Lower leg skin (tissue), 4 donors: ENCODE measurements at regions not wholly inside any gene's neighbourhood (a gene's known extent, or its start where the extent isn't known, plus 50 kb on each side); places are given as distances from the start of the nearest gene placed in this dataset.

Experiments
- DNase-seq, 2 donors: peaks; one replicate each; pipeline ENCODE4 v3.0.0-alpha.2; 2019; ENCODE audit warnings: low spot score in 2 of 2
- H3K4me3 ChIP-seq: fragments of 200-600 bp; sonication (generic); 2 replicates; pipeline ENCODE4 v1.5.1; 2017; ENCODE audit warnings: mild to moderate bottlenecking, low read depth; ENCODE audit not compliant: poor library complexity, severe bottlenecking
- POLR2A ChIP-seq, 2 donors: fragments of 450-650 bp; IDR thresholded peaks; one replicate each; pipeline ENCODE4 v1.6.1; 2016 to 2017; ENCODE audit warnings: antibody characterized with exemption in 2 of 2, mild to moderate bottlenecking in 1 of 2, moderate library complexity in 1 of 2
- WGBS, 2 donors: methylation state at CpG; one replicate each; pipeline ENCODE4 v1.1.5; 2018; 5-methylcytosine and 5-hydroxymethylcytosine counted together
- intact Hi-C: fragments of 100-400 bp; cut with DNase I; formaldehyde crosslinking; loops from one replicate; pipeline ENCODE4 v1.15.0; 2023; ENCODE audit warnings: low total_unique reads
- TF ChIP-seq, protein P1 (sequence below), 3 donors: fragments of 450-650 bp; IDR thresholded peaks; one replicate each; pipeline ENCODE4 v1.5.1; 2016; ENCODE audit warnings: antibody characterized with exemption in 3 of 3, mild to moderate bottlenecking in 3 of 3, moderate library complexity in 2 of 3

DNA sequence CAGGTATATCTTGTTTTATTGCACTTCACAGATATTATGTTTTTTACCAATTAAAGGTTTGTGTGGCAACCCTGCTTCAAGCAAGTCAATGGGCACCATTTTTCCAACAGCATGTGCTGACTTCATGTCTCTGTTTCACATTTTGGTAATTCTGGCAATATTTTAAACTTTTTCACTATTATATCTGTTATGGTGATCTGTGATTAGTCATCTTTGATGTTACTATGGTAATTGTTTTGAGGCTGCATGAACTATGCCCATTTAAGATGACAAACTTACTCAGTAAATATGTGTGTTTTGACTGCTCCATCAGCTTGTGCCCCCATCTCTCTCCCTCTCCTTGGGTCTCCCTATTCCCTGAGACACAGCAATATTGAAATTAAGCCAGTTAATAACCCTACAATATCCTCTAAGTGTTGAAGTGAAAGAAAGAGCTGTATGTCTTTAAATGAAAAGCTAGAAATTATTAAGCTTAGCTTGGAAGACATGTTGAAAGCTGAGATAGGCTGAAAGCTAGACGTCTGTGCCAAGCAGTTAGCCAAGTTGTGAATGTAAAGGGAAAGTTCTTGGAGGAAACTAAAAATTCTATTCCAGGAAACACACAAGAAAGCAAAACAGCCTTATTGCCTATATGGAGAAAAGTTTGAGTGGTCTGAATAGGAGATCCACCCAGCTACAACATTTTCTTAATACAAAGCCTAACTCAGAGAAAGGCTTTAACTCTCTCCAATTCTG lies 365.1 kb downstream of the ATP23 start:
- H3K4me3 ChIP-seq = no peak overlapping the region
- TF ChIP-seq POLR2A (IDR thresholded peaks at IDR 0.05) = no peak
- TF ChIP-seq, protein P1, sequence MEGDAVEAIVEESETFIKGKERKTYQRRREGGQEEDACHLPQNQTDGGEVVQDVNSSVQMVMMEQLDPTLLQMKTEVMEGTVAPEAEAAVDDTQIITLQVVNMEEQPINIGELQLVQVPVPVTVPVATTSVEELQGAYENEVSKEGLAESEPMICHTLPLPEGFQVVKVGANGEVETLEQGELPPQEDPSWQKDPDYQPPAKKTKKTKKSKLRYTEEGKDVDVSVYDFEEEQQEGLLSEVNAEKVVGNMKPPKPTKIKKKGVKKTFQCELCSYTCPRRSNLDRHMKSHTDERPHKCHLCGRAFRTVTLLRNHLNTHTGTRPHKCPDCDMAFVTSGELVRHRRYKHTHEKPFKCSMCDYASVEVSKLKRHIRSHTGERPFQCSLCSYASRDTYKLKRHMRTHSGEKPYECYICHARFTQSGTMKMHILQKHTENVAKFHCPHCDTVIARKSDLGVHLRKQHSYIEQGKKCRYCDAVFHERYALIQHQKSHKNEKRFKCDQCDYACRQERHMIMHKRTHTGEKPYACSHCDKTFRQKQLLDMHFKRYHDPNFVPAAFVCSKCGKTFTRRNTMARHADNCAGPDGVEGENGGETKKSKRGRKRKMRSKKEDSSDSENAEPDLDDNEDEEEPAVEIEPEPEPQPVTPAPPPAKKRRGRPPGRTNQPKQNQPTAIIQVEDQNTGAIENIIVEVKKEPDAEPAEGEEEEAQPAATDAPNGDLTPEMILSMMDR (IDR thresholded peaks at IDR 0.05) = no peak
- intact Hi-C loops = no loop called here
- WGBS, 2 donors = 6 to 25% methylated on average over 1 of the region's 1 CpG
- no peak for DNase-seq

DNA sequence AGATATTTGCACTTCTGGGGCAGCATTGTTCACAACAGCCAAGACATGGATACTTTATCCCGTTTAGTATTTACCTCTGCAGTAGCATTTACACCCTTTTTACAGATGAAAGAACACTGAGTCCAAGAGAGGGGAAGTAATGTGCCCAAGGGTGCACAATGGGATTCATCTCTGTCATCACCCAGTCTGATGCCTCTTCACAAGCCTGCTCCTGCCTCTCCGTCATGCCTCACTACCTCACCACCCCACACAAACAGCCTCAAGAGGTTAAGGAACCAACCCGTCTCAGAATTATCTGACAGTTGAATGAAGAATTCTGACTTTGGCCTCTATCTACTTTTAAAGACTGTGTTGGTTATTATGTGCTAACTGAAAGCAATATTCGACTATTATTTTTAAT lies 368.4 kb downstream of the ATP23 start:
- TF ChIP-seq POLR2A (IDR thresholded peaks at IDR 0.05) = no peak
- TF ChIP-seq, protein P1 (IDR thresholded peaks at IDR 0.05) = no peak
- intact Hi-C loops = no loop called here
- 88 to 89% methylated on average over 4 of the region's 4 CpGs for WGBS, 2 donors

DNA sequence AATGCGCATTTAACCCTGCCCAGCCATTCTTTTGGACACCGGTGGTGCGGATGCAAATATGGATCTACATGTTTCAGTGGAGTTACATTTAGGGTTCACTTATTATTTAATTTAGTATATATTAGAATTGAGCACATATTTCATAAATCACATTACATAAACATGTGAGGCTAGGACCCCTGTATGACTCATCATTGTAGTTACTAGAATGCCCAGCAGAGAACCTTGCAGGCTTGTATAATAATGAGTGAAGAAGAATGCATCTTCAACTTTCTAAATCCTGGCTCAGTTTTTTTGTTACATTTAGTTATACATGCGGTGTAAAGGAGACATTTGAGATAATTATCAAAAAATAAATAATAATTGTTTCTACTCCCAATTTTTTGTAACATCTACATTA lies 369.0 kb downstream of the ATP23 start:
- TF ChIP-seq POLR2A (IDR thresholded peaks at IDR 0.05) = no peak
- TF ChIP-seq, protein P1 (IDR thresholded peaks at IDR 0.05) = no peak
- intact Hi-C loops = no loop called here
- no peak overlapping the region for H3K4me3 ChIP-seq
- 92% methylated on average over 4 of the region's 4 CpGs for WGBS, 2 donors
- no peak for DNase-seq

More for the DNA sequence above, 368.4 kb downstream of the ATP23 start:
- H3K4me3 ChIP-seq = no peak overlapping the region
- DNase-seq = no peak

DNA sequence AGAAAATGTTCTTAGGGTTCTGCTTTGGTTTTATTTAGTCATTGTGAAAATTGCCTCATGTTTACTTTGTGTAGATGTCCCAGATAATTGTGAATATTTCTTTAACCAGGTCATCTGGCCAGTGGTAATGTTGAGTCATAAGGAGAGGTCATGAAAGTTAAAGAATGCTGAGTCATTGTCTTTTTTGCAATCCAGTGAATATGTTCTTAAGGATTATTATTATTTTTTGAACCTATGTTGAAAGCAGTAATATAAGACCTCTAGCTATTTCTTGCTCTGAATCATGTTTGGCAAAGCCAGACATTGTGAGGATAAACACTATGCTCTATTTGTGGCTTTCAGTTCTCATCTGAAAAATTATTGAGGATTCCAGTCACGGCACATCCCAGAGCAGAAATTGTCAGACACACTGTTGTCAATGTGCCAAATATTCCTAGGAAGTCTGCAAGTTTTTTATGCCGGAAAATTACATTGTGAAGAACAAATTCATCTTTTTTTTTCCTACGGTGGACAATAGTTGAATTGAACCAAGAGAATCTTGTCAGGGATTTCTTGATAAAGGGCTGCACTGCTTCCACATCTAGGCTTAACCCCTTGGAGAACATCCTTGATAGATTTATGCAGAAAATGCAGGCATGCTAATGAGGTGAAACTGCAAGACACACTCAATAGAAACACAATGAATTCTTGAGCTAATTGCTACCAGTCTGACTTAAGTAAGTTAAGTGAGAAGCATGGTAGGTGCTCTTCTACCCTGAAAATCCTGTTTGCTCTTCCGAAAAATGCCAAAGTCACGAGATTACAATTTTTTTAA lies 369.6 kb downstream of the ATP23 start:
- DNase-seq = peak in 1 of 2 donors; percentile 18
- no peak overlapping the region for H3K4me3 ChIP-seq
- intact Hi-C loops = no loop called here
- 38 to 45% methylated on average over 5 of the region's 5 CpGs for WGBS, 2 donors
- TF ChIP-seq, protein P1 (IDR thresholded peaks at IDR 0.05) = no peak
- no peak for TF ChIP-seq POLR2A (IDR thresholded peaks at IDR 0.05)

DNA sequence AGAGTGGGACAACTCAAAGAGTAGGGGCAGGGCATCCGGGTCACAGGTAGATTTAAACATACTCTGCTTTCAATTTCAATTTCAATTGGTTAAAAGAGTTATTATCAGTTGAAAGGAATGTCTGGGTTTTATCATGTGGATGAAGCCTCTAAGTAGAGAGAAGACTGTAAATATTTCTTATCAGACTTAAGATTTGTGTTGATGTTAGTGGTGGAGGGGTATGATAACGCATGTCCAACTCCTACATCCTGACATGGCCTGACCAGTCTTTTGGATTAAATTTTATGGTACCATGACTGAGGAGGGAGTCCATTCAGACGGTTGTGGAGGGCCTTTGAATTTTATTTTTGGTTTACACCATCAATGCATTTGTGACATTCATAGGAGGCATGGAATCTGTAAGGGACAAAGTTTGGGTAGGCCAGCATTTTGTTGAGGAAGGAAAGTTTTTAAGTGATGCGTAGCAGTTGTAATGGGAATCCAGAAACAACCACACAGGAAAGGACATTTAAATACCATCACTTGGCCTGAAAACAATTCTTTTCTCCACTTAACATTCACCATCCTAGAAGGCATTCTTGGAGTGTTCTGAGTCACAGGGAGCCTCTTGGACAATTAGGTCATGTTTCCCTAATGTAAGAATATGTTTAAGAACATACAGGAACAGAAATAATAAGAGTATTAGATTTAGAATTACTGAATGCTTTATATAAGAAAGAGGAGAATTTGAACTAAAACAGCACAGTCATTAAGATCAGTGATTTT lies 371.9 kb downstream of the ATP23 start:
- intact Hi-C loops = no loop called here
- H3K4me3 ChIP-seq = no peak overlapping the region
- DNase-seq = no peak
- 91 to 98% methylated on average over 4 of the region's 4 CpGs for WGBS, 2 donors
- TF ChIP-seq, protein P1 (IDR thresholded peaks at IDR 0.05) = no peak
- TF ChIP-seq POLR2A (IDR thresholded peaks at IDR 0.05) = no peak
